HG02981 (cell line): ENCODE measurements at regions not wholly inside any gene's neighbourhood (a gene's known extent, or its start where the extent isn't known, plus 50 kb on each side); places are given as distances from the start of the nearest gene placed in this dataset.
"Not testable (repeated sequence)": the region's sequence is repeated elsewhere in the genome, so short reads cannot be mapped to it uniquely, and the experiment has no call there.

Experiments used
- ATAC-seq: cut with Tn5 transposase; IDR thresholded peaks from one replicate; pipeline ENCODE4 v1.9.1; 2021; ENCODE audit warnings: mild to moderate bottlenecking, moderate library complexity; ENCODE audit not compliant: unreplicated experiment

GRCh38 chr6:99143108-99143861, 195.5 kb upstream of the FBXL4 start:
- no peak for ATAC-seq

DNA sequence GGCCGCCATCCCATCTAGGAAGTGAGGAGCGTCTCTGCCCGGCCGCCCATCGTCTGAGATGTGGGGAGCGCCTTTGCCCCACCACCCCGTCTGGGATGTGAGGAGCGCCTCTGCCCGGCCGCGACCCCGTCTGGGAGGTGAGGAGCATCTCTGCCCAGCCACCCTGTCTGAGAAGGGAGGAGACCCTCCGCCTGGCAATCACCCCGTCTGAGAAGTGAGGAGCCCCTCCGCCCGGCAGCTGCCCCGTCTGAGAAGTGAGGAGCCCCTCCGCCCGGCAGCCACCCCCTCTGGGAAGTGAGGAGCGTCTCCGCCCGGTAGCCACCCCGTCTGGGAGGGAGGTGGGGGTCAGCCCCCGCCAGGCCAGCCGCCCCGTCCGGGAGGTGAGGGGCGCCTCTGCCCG, 194.2 kb upstream of the FBXL4 start:
- ATAC-seq, result not testable (repeated sequence)

DNA sequence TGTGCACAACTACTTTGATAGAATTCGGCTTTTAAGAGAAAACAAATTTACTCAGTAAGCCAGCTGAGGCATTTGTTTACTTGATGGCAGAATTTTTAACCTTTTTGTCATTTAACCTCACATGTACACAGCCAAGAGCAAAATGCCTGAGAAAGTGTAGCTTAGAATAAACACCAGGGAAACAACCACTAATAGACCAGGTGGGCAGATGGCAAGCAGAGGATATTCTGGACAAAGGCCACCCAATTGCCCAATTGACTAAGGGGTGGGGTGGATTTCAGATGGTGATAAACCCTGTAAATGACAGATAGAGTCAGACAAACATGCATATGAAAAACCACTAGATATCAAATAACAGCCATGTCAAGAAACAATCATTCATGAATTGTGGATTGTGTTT, 190.7 kb upstream of the FBXL4 start:
- no peak for ATAC-seq

- no peak for ATAC-seq
These were observed 189.6 kb upstream of the FBXL4 start for GRCh38 chr6:99137314-99137713.

DNA sequence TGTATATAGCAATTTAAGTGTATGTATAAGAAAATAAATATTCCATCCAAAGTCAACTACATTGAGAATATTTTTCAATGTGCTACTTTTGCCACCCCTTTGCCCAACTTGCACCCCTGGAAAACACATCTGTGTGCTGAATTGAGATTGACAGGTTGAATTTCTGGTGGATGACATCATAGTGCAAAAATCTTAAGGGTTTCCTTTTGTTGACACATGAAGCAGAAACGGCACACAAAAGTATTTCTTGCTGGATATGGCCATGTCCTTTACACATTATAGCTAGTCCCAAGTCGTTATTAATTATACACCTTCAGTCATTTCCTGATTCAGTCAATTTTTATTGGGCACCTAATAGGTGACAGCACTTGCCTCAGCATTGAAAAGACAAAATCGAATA, 188.7 kb upstream of the FBXL4 start:
- no peak for ATAC-seq

DNA sequence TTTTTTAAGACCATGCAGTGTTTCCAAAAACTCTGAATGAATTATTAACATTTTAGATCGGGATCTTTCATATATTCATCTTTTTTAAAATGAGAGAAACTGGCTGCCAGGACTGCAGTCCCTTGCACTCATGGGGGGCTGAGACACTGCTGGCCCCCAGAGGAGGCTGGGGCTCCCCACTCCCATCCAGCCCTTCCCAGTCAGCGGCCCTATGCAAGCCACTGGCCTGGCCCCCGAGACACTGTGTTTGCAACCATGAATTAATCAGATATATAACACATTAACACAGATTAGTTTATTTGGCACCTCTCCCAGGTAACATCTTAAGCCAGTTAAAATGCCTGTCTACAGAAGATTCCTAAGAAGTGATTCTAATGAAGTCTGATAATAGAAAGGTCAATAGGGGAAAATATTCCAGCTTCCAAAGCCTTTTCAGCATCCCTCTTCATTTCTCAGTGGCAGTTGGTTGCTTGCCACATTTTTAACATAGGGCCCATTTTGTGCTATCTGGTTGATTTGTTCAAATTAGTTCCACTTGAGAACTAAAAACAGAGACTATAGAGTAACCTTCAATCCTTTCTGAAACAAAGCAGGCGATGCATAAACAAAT, 184.4 kb upstream of the FBXL4 start:
- ATAC-seq, result no peak

- ATAC-seq, result no peak
These were observed 183.4 kb upstream of the FBXL4 start for GRCh38 chr6:99130897-99131873.

- no peak for ATAC-seq
These were observed 182.1 kb upstream of the FBXL4 start for GRCh38 chr6:99129835-99130234.

- no peak for ATAC-seq
These were observed 174.0 kb upstream of the FBXL4 start for GRCh38 chr6:99121748-99122147.

DNA sequence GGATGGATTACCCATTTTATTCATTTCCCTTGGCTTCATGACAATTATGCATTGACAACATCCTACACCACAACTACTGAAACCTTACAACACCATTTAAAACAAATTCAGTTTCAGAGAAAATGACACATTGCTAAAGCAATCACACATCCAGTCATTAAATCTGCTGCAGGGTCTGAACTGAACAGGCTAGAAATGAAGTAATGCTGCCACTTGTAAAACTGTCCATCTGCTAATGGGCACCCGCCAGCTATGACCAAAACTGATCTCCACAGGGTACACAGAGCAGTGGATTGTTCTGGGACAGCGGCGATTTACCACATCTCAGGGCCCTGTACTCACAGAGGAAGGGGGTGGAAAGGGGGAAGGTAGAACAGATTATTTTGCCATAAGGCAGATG, 172.9 kb upstream of the FBXL4 start:
- ATAC-seq, result no peak

DNA sequence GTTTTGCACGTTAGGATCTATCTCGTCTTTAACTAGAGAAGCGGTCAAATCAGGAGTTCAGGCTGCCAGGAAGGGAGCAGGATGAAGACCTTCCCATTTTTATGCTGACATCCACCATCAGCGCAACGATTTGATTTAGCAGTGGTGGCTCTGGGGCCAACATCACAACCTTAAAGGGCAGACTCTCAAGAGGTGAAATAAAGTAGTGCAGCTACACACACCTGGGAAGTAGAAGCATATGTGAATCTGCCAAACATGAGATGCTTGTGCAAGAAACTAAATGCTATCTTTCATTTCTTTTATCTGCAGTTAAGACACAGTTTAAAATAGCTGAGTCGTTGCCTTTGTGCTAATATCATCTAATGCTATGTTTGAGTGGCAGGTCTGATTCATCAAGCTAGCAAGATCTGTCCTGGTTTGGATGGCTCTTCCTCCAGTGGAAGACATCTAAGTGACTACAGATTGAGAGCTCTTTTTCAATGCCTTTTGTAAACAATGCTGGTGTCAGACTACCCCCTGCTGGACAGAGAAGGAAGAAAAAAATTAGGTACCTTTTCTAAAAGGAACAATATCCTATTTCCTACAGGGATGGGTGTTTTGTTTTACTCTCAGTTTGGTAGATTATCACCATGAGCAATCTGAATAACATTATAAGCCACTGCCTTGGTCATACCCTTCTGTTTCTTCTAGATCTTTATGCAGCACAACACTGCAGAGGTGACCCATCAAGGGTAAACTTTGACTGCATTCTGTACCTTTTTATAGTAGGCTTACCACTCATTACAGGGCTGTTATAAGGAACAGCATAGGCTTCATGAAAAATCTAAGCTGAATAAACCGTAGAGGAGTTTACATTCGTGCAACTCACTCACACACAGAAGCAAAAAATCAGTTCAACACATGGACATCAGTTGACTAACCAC, 171.6 kb upstream of the FBXL4 start:
- no peak for ATAC-seq

GRCh38 chr6:99114769-99115406, 167.1 kb upstream of the FBXL4 start:
- ATAC-seq, result peak; percentile 42

DNA sequence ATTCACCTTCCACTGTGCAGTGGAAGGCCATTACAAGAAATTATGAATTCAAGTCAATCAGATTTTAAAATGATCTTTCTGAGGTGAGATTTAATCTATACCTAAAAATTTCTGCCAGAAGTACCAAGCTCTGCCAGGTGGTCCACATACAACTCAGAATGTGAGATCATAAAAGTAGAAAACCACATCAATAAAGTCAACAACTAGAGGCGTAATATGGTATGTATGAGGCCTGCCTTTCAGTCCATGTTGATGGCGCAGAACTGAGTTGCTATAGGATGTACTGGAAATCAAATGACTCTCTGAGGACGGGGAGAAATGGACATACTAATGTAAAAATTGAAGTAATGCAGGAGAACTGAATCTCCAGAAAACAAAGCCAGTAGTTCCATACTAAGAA, 163.8 kb upstream of the FBXL4 start:
- no peak for ATAC-seq

DNA sequence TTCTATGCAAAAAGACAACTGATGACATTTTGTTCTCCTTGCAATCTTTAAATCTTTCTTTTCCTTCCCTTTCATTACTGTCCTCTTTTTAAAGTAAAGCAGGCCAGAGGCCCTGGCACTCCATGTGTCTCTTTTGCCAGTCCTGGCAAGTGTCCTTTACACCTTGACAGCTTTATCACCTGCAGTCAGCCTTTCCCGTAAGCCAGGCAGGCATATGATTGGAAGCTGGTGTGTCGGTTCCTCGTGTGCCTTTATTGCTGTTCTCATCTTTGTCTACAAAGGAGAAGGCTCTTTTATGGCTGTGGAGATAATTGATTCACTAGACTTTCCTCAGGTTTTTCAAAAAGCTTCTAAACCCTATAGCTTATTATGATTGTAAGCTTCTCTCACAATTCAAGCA, 162.3 kb upstream of the FBXL4 start:
- ATAC-seq, result no peak

DNA sequence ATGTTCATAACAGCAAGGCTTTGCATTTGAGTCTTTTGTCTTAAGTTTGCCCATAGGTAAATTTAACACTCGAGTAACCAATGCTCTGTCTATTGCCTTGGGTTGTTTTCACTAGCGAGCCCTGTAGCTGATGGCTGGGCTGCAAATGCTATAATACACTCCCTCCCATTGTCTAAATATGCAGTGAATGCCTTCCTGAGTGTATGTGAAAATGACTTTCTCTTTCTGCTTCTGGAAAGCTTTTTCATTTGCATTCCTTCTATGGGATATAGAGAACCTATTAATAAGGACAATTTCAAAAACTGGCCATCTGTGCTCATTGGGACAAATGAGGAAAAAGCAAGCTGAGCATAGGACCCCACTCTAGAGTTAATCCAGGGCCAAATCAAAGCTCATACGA, 156.5 kb upstream of the FBXL4 start:
- no peak for ATAC-seq

- no peak for ATAC-seq
These were observed 151.5 kb upstream of the FBXL4 start for GRCh38 chr6:99099243-99099642.

GRCh38 chr6:99096170-99096569, 148.4 kb upstream of the FBXL4 start:
- no peak for ATAC-seq

- ATAC-seq, result no peak
These were observed 145.9 kb upstream of the FBXL4 start for GRCh38 chr6:99093456-99094190.

DNA sequence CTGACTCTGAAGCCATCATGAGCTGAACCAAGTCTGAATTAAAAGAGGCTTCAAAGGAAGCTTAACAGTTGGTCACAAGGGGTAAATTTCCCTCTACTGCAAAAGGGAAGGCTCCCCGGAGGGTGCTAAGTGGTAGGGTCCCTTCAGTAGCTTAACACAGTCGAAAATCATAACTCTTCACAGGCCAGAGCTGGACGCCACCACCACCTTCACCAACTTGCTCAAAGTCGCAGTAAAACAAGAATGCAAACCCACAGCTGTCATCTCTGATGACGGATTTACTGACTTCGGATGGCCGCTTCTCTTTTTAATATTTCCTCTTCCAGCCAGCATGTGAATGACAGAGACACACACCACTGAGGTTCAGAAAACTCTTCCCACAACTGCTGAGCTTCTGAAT, 144.7 kb upstream of the FBXL4 start:
- ATAC-seq, result no peak
